CD4-positive, alpha-beta T cell treated with Interferon gamma for 1 hour (primary cell): ENCODE measurements at regions not wholly inside any gene's neighbourhood (a gene's known extent, or its start where the extent isn't known, plus 50 kb on each side); places are given as distances from the start of the nearest gene placed in this dataset.
"Not testable (repeated sequence)": the region's sequence is repeated elsewhere in the genome, so short reads cannot be mapped to it uniquely, and the experiment has no call there.

Experiments used
- DNase-seq: peaks from one replicate; pipeline ENCODE4 v3.0.0-alpha.2; 2020

GRCh38 chr10:11691319-11691755, 50.8 kb upstream of the ECHDC3 start:
- no peak for DNase-seq

GRCh38 chr10:11689945-11690736, 52.0 kb upstream of the ECHDC3 start:
- no peak for DNase-seq

- DNase-seq, result not testable (repeated sequence)
These were observed 53.8 kb upstream of the ECHDC3 start for GRCh38 chr10:11688448-11688795.

- no peak for DNase-seq
These were observed 54.3 kb upstream of the ECHDC3 start for GRCh38 chr10:11687779-11688447.

- no peak for DNase-seq
These were observed 54.8 kb upstream of the ECHDC3 start for GRCh38 chr10:11687357-11687771.

- peak; percentile 71 for DNase-seq
These were observed 56.4 kb upstream of the ECHDC3 start for GRCh38 chr10:11685787-11686218.

- DNase-seq, result peak; percentile 64
These were observed 57.2 kb upstream of the ECHDC3 start for GRCh38 chr10:11684717-11685645.

GRCh38 chr10:11684341-11684716, 57.9 kb upstream of the ECHDC3 start:
- peak; percentile 16 for DNase-seq

GRCh38 chr10:11683529-11684320, 58.5 kb upstream of the ECHDC3 start:
- DNase-seq, result peak; percentile 29

- DNase-seq, result no peak
These were observed 59.3 kb upstream of the ECHDC3 start for GRCh38 chr10:11682851-11683250.

- DNase-seq, result no peak
These were observed 59.9 kb upstream of the ECHDC3 start for GRCh38 chr10:11682267-11682683.

GRCh38 chr10:11680496-11680895, 61.7 kb upstream of the ECHDC3 start:
- DNase-seq, result no peak

GRCh38 chr10:11679946-11680345, 62.2 kb upstream of the ECHDC3 start:
- DNase-seq, result no peak

- DNase-seq, result peak; percentile 40
These were observed 63.9 kb upstream of the ECHDC3 start for GRCh38 chr10:11678074-11678793.

- no peak for DNase-seq
These were observed 64.7 kb upstream of the ECHDC3 start for GRCh38 chr10:11677480-11677879.

- no peak for DNase-seq
These were observed 62.2 kb upstream of the USP6NL start for GRCh38 chr10:11673346-11674280.

- DNase-seq, result no peak
These were observed 61.4 kb upstream of the USP6NL start for GRCh38 chr10:11672836-11673235.

- DNase-seq, result no peak
These were observed 58.9 kb upstream of the USP6NL start for GRCh38 chr10:11670381-11670780.

- DNase-seq, result no peak
These were observed 57.6 kb upstream of the USP6NL start for GRCh38 chr10:11668847-11669610.

- DNase-seq, result no peak
These were observed 56.3 kb upstream of the USP6NL start for GRCh38 chr10:11667756-11668155.
